ENCODE measurements at regions not wholly inside any gene's neighbourhood (a gene's known extent, or its start where the extent isn't known, plus 50 kb on each side); places are given as distances from the start of the nearest gene placed in this dataset.
"Not testable (repeated sequence)": the region's sequence is repeated elsewhere in the genome, so short reads cannot be mapped to it uniquely, and the experiment has no call there.

DNA sequence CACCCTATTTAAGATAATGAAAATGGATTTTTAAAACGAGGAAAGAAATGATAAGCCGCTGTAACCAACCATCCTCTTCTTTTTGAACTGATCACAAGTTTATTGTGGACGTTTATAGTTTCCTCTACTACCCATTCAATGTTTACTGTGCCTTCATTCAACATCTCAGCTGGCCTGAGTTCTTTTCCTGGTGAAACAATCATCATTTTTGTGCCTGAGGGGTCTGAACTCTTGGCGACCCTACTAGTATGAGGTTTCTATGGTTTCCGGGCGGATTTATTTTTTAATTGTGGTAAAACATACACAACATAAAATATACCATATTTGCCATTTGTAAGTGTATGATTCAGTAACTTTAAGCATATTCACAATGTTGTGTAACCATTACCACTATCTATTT is 100.7 kb downstream of the SPRY1 start:
- DNase-seq, result peak in 1 of 3 donors; percentile 26

DNA sequence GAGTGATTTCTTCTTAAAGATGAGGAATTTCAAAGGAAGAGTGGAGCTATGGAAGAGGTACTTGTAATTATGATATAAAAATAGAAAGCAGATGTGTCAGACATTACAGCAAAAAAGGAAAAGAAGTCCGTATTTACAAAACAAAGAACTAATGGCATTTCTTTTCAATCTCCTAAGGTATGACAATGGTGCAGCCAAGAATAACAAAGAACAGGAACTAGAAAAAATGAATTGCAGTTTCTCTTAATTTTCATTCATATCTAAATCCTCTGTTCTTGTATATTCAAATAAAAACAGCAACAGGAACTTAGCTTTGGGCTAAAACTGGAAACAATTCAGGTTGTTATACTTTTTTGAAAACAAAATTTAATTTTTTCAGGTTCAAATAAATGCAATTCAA is 105.1 kb downstream of the SPRY1 start:
- no peak for DNase-seq

- peak; percentile 72 to 81 (median 74) for DNase-seq
These were observed 107.2 kb downstream of the SPRY1 start for GRCh38 chr4:123503698-123504363.

DNA sequence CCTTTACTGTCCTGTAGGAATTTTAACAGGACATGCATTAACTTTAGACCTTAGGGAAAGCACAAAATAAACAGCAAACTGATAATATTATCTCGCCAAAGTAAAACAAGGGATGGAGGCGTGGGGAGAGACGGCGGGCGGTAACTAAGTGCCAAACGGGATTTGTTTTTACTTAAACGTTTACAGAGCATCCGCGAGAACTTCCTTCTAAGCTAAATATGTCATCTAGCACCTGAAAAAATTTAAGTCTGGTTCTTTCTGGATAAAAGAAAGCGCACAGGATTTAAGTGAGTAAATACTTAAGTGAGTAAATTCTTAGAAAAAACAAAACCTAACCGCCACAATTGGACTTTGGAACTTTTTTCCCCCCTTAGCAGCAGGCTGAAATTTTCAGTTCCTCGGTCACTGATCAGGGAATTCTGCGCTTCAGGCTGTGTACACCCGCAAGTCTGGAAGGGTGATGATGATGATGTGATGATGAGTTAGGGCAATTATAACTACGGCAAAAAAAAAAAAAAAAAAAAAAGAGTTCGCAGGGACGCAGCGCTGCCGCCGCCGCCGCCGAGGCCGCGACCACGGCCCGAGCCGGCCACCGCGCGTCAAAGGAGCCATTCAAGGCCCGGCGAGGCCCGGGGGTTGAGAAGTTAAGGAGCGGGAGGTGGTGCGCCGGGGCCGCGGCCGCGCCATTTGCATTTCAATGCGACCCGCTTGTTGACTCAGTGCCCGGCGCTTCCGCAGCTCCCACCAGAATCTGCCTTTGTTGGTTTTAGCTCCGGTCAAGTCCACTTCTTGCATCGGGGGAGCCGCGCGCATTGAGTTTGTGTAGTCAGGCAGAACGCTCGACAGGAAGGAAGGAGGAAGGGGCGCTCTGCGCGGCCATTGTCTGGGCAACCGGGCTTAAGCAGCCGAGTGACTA is 108.8 kb downstream of the SPRY1 start:
- peak; percentile 57 to 74 (median 63) for DNase-seq

DNA sequence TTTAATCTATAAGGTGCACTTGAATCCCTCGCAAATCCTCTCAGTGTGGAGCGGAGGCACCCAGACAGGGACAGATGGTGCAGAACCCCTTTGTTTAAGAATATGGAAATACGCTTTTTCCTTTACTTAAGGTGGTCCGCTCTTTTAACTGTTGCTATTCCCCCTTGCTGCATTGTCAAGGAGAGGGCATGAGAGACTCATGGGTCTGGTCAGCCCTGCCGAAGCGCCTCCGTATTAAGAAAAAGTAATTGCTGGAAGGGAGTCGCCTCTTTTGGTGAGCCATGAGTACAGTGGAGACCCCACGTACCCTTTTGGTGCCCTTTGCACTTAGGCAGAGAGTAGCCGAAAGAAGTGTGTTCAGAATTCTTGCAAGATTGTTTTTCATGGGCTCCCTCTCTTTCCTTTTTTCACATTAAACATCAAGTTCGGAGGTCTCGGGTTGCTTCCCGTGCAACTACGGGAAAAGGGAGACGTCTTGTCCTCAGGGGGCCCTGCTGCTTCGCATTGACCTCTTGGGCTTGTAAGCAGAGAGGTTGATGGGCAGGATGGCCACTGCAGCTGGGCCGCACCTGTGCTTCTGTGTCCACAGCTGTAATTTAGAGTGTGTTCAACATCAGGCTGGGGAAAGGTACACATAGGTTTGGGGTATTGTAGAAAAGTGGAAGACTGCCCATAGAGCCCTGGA is 109.6 kb downstream of the SPRY1 start:
- no peak for DNase-seq

DNA sequence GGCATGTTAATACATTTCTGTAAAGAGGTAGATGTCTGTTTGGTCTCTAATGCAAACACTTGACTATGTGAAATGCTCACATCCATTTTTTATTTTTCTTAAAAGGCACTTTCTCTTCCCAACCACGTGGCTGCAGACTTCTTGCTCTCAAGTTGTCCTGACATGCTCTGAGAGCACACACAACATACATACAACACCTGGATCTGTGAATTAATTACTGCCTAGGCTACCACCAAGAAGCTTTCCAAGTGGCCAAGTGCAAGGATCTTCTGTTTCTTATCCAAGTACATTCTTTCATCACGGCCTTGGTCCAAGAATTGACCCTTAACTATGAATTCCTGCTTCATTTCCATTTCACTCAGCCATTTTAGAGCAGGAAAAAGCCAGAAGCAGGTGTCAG is 110.8 kb downstream of the SPRY1 start:
- DNase-seq, result no peak

- no peak for DNase-seq
These were observed 113.6 kb downstream of the SPRY1 start for GRCh38 chr4:123510221-123510620.

GRCh38 chr4:123510659-123511058 is 114.1 kb downstream of the SPRY1 start:
- DNase-seq, result no peak

DNA sequence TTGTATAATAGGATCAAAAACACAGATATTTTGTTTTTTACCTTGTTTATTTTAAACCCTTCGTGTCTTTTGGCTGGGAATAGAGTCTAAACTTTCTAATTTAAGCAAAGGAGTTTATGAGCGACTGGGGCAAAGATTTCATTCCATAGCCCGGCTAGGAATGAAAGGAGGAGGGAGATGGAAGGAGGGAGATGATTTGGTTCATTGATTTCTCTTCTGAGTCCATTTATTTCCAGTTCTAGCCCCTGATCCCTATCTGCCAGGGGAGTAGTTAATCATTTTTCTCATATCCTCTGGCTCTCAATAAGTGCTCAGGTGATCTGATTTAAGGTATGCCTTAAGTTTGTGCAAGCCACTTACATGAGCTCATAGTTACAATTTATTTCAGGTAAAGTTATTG is 120.0 kb downstream of the SPRY1 start:
- no peak for DNase-seq

DNA sequence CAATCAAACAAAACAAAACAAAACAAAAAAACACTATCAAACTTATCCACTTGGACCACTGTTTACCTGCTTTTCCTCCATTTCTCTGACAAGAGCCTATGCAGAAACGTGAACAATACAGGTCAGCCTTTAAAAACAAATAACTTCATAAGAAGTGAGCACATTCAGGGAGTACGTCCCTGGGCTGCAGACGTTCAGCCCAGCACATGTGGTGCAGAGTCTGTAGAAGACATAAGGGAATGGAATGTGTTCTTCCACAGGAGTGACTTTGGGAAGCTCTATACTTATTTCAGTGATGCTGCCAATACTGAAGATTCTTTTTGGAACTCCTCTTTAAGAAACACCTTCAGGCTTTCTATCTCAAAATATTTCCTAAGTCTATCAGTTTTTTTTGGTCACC is 120.6 kb downstream of the SPRY1 start:
- DNase-seq, result no peak

DNA sequence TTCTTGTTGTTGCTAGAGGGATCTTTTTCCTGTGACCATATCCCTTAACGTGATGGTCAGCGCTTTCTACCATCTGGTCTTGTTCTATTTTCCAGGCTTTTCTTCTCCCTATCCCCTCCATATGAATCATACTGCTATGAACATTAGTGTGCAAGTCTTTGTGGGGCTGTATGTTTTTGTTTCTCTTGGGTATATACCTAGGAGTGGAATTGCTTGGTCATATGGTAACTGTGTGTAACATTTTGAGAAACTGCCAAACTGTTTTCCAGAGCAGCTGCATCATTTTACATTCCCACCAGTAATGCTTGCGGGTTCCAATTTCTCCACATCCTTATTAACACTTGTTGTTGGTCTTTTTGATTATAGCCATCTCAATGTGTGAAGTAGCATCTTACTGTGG is 121.4 kb downstream of the SPRY1 start:
- no peak for DNase-seq

DNA sequence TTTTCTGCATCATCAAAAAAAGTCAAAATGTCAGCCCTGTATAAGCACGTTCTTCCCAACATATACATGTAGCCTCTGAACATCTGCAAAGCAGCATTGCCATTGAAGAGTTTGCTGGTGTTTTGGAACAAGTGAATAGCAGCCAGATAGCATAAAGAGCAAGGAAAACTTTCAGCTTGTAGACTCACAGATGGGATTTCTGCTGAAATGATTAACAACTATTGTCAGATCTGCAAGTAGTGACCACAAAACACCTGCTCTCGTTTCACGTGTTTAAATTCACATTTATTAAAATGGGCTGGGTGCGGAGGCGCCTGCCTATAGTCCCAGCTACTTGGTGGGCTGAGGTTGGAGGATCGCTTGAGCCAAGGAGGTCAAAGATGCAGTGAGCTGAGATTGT is 123.7 kb downstream of the SPRY1 start:
- DNase-seq, result no peak

GRCh38 chr4:123522081-123522480 is 125.5 kb downstream of the SPRY1 start:
- DNase-seq, result no peak

DNA sequence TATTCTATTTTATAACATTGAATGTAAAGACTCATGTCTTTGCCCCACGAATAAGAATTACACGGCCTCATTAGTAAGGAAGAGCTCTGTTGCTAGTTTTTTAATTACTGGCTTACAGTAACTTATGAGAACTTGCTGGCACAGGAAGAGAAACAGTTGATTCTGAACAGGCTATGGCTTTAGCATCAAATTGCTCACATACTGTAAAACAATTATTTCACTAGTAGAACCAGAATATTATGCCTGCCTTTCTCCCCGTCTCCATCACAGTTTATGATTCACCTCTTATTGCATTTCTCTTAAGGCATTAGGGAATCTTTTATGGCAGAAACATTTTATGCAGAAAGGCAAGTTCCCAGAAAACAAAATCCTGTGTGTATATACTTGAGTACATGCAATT is 126.1 kb downstream of the SPRY1 start:
- no peak for DNase-seq

- no peak for DNase-seq
These were observed 128.5 kb downstream of the SPRY1 start for GRCh38 chr4:123524958-123525628.

DNA sequence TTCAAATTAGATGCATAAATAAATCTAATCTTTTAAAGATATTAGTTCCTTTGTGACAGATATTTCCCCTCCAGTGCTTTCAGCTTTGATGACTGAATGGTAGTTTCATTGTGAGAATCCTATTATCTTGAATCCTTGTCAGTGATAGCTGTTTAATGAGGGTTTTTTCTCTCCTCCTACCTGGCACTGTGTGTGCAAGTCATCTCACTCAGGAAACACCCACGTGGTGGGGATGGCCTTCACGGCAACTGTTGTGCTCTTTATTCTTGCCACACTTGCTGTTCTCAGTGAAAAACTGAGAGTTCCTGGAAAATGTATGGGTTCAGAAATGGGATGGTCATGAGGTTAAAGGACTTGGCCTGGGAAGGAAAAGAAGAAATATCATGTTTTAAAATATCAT is 129.9 kb downstream of the SPRY1 start:
- DNase-seq, result no peak

DNA sequence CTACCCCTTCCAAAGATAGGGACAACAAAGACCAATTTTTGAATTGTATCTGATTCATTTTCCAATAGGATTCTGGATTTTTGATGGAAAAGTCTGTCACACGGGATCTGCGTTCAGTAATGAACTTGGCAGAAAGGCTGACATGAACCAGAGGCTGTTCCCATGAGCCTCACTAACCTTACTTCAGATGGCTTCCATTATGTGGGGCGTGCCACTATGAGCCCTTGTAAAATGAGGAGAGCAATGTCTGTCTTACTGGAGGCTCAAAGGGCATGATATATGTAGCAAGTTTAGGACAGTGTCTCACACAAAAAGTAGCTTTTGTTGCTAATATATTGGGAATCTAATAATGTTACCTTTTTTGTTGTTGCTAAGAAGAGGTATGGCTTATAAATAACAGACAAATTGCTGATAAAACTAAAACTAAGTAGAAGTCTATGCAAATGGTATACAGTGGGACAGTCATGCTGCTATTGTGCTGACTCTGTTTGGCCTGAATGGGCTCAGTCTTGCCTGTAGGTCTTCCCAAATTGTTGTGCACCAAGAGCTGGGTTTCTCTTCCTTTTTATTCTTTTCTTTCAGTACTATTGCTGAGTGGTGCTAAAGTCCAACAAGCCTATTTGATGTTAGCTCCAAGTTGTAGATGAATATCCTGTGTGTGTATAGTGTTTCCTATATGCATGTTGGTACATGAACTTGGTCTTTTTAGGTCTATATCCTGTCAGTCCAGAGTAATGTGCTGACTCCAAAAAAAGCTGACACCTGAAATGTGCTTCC is 132.1 kb downstream of the SPRY1 start:
- no peak for DNase-seq

DNA sequence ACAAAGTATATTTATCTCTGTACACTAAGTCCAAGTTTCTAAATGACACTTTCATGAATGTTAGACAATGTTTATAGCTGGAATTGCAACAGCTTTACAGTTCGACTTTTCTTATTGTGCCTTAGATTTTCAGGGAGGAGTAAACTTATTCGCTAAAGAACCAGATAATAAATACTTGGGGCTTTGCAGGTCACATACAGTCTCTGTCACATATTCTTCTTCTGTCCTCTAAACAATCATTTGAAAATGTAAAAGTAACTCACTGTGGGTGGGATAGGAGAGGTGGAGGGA is 132.6 kb downstream of the SPRY1 start:
- DNase-seq, result no peak

DNA sequence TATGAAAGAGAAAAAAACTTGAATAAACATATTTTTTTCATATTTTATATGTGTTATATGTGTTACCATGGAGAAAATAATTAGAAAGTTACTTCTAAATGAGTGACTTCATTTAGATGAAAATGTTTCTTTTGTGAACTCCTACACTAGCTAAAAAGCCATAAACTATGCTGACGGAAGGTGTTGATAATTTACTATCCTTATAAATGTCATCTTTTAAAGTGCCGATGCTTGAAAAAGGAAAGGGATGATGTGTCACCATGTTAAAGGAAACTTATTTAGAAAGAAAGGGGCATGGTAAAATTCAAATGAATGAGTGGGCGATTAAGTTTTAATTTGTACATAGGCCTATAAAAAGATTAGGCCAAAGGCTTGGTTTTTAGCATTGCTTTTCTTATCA is 133.8 kb downstream of the SPRY1 start:
- DNase-seq, result no peak

GRCh38 chr4:123535037-123535748 is 138.6 kb downstream of the SPRY1 start:
- DNase-seq, result no peak

DNA sequence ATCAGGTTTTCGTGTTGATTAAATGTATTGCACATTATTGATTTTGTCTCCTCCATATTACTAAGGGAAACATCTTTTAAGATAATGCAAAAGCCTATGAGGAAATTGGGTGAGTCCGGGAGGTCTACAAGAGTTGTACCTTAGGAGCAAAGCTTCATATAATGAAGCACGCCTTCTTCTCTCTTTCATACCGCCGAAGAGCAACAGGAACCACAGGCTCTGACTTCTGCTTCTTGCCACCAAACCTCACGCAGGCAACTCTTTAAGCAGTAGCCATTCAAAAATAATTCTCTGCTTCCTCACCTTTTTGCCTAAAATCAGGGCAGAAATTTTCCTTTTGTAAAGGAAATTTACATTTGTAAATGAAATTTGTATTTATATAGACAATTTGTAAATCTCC is 139.6 kb downstream of the SPRY1 start:
- DNase-seq, result peak in 2 of 3 donors; percentile 21 to 30

- DNase-seq, result not testable (repeated sequence)
These were observed 141.4 kb downstream of the SPRY1 start for GRCh38 chr4:123537906-123538402.
